ENCODE measurements at regions not wholly inside any gene's neighbourhood (a gene's known extent, or its start where the extent isn't known, plus 50 kb on each side); places are given as distances from the start of the nearest gene placed in this dataset.
A peak's percentile ranks its signal among the peaks of the same experiment; 100 is the strongest.

DNA sequence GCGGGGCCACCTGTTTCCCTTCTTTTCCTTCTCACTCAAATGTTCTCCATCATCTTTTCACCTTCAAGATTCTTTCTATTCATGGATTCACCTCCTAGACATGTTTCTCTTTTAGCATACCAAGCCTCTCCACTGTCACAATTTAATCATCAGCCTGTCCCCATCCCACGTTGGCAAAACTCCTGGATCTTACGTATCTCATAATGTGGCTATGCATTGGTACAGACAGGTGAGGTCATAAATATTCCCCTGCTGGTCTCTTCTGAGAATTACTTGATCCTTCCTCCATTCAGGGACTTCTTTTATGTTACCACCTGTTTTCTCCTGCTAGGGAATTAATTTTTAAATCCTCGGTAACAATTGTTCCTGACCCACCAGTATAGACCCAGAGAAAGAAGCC lies 262.6 kb upstream of the NEBL start:
- TF ChIP-seq EP300 (IDR thresholded peaks at IDR 0.05) (no peak), POLR2AphosphoS5 (IDR thresholded peaks at IDR 0.05) (no peak)
- TF ChIP-seq, protein P1, sequence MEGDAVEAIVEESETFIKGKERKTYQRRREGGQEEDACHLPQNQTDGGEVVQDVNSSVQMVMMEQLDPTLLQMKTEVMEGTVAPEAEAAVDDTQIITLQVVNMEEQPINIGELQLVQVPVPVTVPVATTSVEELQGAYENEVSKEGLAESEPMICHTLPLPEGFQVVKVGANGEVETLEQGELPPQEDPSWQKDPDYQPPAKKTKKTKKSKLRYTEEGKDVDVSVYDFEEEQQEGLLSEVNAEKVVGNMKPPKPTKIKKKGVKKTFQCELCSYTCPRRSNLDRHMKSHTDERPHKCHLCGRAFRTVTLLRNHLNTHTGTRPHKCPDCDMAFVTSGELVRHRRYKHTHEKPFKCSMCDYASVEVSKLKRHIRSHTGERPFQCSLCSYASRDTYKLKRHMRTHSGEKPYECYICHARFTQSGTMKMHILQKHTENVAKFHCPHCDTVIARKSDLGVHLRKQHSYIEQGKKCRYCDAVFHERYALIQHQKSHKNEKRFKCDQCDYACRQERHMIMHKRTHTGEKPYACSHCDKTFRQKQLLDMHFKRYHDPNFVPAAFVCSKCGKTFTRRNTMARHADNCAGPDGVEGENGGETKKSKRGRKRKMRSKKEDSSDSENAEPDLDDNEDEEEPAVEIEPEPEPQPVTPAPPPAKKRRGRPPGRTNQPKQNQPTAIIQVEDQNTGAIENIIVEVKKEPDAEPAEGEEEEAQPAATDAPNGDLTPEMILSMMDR (IDR thresholded peaks at IDR 0.05), result peak in 1 of 6 experiments; percentile 32
- no peaks in the 10 kb centered on the region for H3K9me3 ChIP-seq
- peaks cover 0 to 17% (median 0%) of the 10 kb centered on the region in 4 donors for H3K4me1 ChIP-seq
- H3K27ac ChIP-seq, result no peak overlapping the region
- 71 to 72% methylated on average over 4 of the region's 4 CpGs for WGBS, 2 donors
- ATAC-seq (ENCODE audit: low FRiP score in 2 of 2), result no peak
- no peaks in the 10 kb centered on the region for H3K36me3 ChIP-seq
- H3K27me3 ChIP-seq, result no peaks in the 10 kb centered on the region
- H3K4me3 ChIP-seq, result no peak overlapping the region
- no peak for DNase-seq

DNA sequence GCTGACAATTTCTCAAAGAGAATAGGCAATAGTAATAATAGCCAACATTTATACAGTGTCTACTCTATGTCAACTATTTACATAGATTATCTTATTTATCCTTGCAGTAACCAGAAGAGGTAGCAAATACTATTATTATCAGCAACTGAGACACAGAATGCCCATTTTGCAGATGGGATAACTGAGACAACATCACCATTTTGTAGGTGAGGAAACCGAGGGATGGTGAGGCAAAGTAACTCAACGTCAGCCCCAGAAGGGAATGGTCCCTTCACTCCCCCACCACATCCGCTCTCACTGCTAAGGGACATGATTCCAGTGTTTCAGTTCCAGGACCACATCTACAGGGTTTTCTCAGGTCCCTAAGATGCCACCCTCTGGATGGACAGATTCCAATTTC lies 261.2 kb upstream of the NEBL start:
- TF ChIP-seq POLR2AphosphoS5 (IDR thresholded peaks at IDR 0.05) (no peak), POLR2A (IDR thresholded peaks at IDR 0.05) (no peak), EP300 (IDR thresholded peaks at IDR 0.05) (no peak)
- TF ChIP-seq, protein P1 (IDR thresholded peaks at IDR 0.05), result no peak
- Histone ChIP-seq H3K4me3 (no peak overlapping the region), H3K27me3 (no peaks in the 10 kb centered on the region), H3K4me1 (peaks cover 0 to 13% (median 0%) of the 10 kb centered on the region in 4 donors), H3K9me3 (no peaks in the 10 kb centered on the region), H3K36me3 (no peaks in the 10 kb centered on the region), H3K27ac (no peak overlapping the region)
- 95 to 97% methylated on average over 3 of the region's 3 CpGs for WGBS, 2 donors
- ATAC-seq (ENCODE audit: low FRiP score in 2 of 2) (no peak), DNase-seq (no peak)

DNA sequence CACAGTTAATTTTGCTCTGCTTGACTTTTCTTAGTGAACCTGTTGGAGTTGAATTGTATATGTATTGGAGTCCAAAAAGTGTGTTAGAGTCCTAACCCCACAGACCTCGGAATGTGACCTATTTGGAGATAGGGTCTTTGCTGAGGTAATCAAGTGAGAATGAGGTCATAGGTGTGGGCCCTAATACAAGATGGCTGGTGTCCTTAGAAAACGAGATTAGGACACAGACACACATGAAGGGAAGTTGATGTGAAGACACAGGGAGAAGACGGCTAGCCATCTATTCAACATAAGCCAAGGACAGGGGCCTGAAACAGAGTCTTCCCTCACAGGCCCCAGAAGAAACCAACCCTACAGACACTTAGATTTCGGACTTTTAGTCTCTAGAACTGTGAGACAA lies 260.6 kb upstream of the NEBL start:
- no peak overlapping the region for H3K27ac ChIP-seq
- TF ChIP-seq, protein P1 (IDR thresholded peaks at IDR 0.05), result no peak
- TF ChIP-seq POLR2A (IDR thresholded peaks at IDR 0.05) (no peak), POLR2AphosphoS5 (IDR thresholded peaks at IDR 0.05) (no peak), EP300 (IDR thresholded peaks at IDR 0.05) (no peak)
- ATAC-seq (ENCODE audit: low FRiP score in 2 of 2), result no peak
- no peak for DNase-seq
- H3K36me3 ChIP-seq, result no peaks in the 10 kb centered on the region
- H3K27me3 ChIP-seq, result no peaks in the 10 kb centered on the region
- H3K9me3 ChIP-seq, result no peaks in the 10 kb centered on the region
- 68 to 77% methylated on average over 4 of the region's 4 CpGs for WGBS, 2 donors
- H3K4me1 ChIP-seq, result peaks cover 0 to 12% (median 0%) of the 10 kb centered on the region in 4 donors
- H3K4me3 ChIP-seq, result no peak overlapping the region

DNA sequence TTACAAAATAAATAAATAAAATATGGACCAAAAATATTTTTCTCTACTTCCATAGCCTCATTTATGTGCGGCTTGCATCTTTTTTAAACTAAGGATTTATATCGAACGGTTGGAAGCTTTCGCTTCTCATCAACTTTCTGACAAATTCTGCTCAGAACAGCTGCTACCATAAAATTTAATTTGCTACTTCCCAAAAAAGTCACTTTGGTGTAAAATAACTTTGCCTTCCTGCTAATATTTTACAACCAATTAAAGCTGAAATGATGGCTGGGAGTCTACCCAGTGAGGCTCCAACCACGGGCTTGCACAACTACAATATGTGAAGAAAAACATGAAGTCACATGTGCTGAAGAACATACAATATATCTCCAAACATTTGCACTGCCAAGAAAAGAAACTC lies 253.1 kb upstream of the NEBL start:
- Histone ChIP-seq H3K27ac (no peak overlapping the region), H3K9me3 (no peaks in the 10 kb centered on the region), H3K36me3 (no peaks in the 10 kb centered on the region), H3K4me3 (no peak overlapping the region), H3K27me3 (no peaks in the 10 kb centered on the region), H3K4me1 (no peaks in the 10 kb centered on the region)
- 66 to 83% methylated on average over 5 of the region's 5 CpGs for WGBS, 2 donors
- DNase-seq, result no peak
- TF ChIP-seq EP300 (IDR thresholded peaks at IDR 0.05) (no peak), POLR2A (IDR thresholded peaks at IDR 0.05) (no peak), POLR2AphosphoS5 (IDR thresholded peaks at IDR 0.05) (no peak)
- TF ChIP-seq, protein P1 (IDR thresholded peaks at IDR 0.05), result no peak
- no peak for ATAC-seq (ENCODE audit: low FRiP score in 2 of 2)

DNA sequence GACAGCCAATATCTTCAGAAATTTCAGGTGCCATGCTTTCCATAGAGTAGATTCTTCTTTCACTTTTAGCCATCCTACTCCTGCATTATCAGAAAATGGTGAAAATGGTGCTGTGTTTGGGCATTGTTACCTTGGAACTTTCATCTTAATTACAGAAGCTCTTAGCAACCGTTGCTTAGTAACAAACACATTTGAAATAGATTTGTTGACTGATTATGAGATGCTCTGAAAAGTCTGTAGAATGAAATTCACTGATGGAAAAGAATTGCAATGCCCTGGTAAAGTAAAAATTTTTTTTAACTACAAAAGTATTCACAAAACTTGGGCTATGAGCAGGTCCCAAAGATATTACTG lies 249.3 kb upstream of the NEBL start:
- WGBS, 2 donors, result 75 to 88% methylated on average over 1 of the region's 1 CpG
- no peaks in the 10 kb centered on the region for H3K27me3 ChIP-seq

More for the DNA sequence above, 249.3 kb upstream of the NEBL start:
- DNase-seq (no peak), ATAC-seq (ENCODE audit: low FRiP score in 2 of 2) (no peak)
- Histone ChIP-seq H3K9me3 (no peaks in the 10 kb centered on the region), H3K4me3 (no peak overlapping the region), H3K36me3 (no peaks in the 10 kb centered on the region), H3K27ac (no peak overlapping the region), H3K4me1 (no peaks in the 10 kb centered on the region)
- no peak for TF ChIP-seq POLR2A (IDR thresholded peaks at IDR 0.05)
- TF ChIP-seq POLR2AphosphoS5 (IDR thresholded peaks at IDR 0.05), result no peak
